ENCODE measurements at regions not wholly inside any gene's neighbourhood (a gene's known extent, or its start where the extent isn't known, plus 50 kb on each side); places are given as distances from the start of the nearest gene placed in this dataset.
"Not testable (repeated sequence)": the region's sequence is repeated elsewhere in the genome, so short reads cannot be mapped to it uniquely, and the experiment has no call there.

DNA sequence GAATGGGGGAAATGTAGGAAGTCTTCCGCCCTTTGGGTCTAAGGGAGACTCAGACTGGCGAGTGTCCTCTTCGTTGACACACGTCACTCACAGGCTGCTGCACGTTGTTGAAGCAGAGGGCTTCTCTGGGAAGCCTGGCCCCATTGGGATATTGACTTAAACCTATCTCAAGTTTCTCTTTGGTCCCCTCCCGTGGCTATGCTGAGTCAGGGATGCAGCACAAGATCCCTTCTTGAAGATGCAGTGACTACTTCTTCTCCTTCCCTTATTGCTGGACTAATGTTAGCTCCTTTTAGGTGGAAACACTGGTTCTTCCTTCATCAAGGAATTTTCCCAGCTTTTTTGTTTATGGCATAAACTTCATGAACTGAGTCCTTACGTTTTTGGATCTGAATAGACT lies 89.8 kb upstream of the CCDC71L start:
- no peak for DNase-seq

DNA sequence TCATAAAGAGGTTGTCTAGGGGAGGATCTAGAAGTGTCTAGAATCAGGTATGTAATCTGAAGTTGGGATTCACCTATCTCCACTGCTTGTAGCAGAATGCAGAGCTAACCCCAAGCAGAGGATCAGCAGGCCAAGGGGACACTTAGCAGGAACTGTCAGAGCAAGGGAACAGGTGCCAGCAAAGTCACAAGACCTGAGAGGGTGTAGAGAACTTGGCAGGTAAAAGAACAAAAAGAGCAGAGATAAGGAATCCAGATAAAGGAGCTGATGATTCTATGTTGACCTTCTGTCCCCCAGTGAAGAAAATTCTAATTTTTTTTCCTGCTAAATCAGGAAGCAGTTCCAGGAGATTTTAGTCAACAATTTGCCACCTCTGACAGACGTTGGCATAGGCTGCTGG lies 91.4 kb upstream of the CCDC71L start:
- DNase-seq = no peak

DNA sequence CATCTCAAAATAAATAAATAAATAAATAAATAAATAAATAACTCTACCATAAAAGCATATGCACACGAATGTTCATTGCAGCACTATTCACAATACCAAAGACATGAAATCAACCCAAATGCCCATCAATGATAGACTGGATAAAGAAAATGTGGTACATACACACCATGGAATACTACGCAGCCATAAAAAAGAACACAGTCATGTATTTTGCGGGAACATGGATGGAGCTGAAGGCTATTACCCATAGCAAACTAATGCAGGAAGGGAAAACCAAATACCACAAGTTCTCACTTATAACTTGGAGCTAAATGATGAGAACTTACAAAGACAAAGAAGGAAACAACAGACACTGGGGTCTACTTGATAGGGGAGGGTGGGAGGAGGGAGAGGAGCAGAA lies 94.1 kb upstream of the CCDC71L start:
- not testable (repeated sequence) for DNase-seq

DNA sequence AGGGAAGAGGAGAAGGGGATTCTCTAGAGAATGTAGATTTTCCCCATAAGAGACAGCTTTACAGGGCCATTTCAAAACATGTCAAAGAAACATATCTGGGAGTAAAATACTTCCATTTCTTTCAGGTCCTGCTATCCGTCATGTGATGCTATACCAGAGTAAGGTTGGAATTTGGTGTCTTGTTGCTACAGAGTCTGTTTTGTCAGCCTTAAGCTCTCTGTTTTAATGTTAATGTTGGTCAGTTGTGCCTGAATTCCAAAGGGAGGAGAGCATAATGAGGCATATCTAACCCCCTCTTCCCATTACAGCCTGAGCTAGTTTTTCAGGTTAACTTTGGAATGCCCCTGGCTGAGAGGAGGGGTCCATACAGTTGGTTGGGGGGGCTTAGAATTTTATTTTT lies 94.7 kb upstream of the CCDC71L start:
- no peak for DNase-seq

DNA sequence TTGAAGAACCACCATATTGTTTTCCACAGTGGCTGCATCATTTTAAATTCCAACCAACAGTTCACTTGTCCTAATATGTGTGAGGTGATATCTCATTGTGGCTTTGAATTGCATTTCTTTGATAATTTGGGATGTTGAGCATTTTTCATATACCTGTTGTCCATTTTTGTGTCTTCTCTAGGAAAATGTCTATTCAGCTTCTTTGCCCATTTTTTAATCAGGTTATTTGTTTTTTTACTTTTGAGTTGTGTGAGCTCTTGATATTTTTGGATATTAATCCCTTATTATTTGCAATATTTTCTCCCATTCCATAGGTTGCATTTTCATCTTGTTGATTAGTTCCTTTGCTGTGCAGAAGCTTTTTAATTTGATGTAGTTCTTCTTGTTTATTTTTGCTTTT lies 95.1 kb upstream of the CCDC71L start:
- no peak for DNase-seq

DNA sequence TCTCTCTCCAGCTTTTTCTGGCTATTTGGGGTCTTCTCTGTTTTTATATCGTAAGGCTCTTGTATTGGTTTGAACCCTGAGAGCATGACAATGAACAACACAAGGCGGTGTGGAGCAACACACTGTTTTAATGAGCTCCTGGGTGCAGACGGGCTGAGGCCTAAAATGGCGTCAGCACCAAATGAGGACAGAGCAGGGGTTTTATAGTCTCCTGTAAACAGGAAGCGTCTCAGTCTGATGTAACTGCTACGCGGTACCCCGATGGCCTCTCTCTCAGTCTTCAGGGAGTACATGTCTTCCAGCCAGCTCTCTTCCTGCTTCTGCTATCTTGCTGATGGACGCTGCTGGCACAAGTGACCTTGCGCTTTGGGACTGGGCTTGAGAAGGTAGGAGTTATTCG lies 95.9 kb upstream of the CCDC71L start:
- no peak for DNase-seq

DNA sequence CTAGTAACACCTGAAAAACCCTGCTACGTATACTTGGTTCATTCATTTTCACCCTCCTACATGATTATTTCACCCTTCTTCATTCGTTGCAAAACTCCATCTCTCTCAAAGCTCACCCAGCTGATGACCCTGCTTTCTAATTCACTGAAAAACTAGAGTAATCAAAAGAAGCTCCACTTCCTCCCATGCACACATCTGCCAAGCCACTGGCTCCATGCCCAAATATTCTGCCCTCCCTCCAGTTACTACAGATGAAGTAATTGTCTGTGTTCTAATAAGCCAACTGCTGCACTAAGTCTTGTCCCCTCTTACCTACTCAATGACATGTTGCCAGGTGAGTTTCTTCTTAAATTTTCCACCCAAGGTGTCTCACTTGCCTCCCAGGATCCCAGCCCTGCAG lies 96.9 kb upstream of the CCDC71L start:
- no peak for DNase-seq

DNA sequence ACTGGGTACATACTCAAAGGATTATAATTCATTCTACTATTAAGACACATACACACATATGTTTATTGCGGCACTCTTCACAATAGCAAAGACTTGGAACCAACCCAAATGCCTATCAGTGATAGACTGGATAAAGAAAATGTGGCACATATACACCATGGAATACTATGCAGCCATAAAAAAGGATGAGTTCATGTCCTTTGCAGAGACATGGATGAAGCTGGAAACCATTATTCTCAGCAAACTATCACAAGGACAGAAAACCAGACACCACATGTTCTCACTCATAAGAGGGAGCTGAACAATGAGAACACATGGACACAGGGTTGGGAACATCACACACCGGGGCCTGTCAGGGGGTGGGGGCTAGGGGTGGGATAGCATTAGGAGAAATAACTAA lies 101.9 kb upstream of the CCDC71L start:
- not testable (repeated sequence) for DNase-seq

DNA sequence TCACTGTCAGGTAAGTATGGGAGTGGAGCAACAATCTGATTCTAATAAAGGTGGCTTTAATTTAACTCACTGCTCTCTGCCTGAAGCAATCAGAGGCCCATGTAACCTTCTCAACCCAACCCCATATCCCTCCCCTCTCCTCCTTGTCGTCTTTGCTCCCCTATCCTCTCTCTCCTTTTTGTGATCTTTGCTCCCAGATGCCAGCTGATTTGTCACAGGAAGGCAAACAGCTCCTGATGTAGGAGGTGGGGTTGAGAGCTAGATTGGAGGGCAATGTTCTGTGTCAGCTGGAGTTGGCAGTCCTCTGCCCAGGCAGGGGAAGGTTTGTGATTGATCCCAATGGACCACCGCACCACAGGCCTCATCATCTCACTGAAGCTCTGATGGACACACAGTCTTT lies 101.4 kb upstream of the PIK3CG start:
- DNase-seq = no peak

DNA sequence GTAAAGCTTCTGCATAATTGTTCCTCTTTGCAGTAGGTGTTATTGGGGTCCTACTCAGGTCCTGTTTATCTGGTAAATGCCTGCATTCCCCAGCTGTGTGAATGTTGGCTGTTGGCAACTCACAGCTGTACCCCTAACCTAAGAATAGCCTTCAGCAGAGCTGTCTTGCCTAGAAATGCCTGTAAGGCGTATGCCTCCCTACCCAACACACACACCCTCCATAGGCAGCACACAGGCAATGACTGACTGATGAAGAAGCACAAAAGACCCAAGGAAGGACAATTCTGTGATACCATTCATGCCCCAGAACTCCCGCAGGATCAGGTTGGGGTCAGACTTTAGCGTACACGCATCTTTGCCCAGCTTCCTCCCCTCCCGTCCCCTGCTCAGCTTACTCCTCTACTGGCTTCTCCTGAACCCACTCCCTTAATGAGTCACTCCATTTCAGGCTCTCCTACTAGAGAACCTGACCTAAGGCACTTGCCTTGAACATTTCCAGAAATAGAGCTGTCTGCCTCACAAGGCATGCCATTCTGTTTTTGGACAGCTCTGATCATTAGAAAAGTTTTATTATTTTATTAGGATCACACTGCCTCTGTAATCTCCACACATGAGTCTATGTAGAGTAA lies 99.2 kb upstream of the PIK3CG start:
- DNase-seq = no peak

DNA sequence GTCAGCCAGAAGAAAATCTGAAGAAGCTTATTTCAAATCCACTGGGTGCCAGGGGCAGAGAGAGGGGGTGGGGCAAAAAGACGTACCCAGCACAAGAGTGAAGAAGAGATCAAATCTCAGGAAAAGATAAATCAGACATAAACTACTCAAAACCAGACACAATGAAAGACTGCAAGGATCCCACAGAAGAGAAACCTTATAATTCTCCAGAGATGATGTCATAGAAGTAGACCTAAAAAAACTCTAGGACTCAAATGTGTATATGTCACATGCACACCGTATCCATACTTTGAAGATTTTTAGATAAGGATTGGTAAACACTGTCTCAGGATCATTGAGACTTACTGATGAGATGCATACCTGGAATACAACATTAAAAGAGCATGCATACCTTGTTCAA lies 98.5 kb upstream of the PIK3CG start:
- DNase-seq = no peak

DNA sequence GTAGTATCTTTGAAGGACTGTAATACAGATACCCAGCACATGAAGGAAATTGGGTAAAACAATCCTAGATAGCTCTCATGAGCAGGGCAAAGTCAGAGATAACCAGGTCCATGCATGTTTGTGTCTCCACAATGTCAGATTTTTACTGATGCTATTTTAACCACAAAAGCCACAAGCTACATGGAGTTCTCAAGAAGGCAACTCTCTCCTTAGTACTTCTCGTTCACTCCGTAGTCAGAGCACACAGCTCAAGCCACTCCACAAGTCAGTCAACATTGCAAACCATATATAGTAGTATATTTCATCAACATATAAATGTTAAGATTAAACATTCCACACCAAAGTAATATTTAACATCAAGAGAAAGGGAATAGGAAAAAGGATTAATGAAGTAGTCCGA lies 98.0 kb upstream of the PIK3CG start:
- DNase-seq = peak; percentile 37

DNA sequence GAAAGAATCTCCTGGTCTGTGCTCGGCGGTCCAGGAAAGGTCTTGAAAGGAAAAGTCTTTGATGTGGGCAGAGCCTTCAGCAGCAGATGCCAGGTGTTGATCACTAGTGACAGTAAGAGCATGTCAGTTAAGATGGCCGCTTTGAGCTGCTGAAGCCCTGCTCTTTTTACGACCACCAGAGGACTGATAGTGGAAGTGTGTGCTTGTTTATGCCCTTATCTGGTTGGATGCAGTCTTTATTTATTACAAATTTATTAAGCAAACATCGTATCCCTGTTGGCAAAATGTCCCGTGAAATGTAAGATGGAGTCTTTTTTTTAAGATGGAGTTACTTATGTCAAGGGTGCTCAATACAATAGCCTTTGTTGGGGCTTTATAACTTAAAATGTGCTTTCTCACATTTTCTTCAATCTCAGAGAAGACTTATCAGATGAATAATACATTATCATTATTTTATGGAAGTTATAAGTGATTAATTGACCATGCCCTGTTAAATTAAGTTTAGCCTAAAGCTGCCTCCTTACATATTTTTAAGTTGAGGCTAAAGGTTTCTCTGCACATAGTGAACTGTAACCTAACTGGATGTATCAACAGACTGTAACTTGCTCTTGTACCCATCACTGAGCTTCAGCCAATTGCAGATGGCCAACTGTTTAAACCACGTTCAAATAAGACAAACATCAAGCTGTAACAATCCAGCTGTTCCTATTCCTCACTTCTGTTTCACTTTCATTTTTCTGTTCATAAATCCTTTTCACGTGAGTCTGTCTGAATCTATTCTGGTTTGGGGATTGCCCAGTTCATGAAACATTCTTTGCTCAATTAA lies 97.4 kb upstream of the PIK3CG start:
- DNase-seq = no peak

DNA sequence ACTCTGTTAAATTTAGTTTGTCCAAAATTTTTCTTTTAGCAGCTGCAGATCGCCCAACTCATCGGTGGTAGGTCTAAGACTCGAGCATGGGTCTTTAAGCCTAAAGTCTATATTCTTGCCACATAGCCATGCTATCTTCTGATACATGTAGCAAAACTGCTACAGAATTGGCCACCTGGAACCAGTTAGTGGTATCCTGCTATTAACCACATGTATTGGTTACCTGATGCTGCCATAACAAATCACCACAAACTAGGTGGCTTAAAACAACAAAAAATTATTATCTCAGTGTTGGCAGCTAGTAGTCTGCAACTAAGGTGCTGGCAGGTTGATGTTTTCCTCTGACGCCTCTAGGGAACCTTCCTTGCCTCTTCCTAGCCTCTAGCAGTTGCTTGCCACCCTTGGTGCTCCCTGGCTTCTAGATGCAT lies 96.7 kb upstream of the PIK3CG start:
- no peak for DNase-seq

DNA sequence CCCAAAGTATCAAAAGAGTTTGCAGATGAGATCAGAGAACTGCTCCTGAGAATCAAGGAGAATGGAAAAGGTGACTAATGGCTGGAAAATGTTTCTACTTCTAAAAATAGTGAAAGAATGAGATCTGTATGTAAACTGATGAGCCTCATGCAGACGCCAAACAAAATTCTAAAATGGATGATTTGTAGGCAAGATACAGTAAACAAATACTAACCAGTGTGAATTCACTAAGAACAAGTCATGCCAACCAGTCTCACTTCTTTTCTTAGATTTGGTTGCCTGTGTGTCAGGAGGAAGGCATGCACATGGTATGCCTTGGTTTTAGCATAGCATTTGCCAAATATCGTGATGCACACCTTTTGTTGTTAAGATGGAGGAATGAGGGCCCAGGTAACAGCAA lies 94.9 kb upstream of the PIK3CG start:
- DNase-seq = peak; percentile 89

DNA sequence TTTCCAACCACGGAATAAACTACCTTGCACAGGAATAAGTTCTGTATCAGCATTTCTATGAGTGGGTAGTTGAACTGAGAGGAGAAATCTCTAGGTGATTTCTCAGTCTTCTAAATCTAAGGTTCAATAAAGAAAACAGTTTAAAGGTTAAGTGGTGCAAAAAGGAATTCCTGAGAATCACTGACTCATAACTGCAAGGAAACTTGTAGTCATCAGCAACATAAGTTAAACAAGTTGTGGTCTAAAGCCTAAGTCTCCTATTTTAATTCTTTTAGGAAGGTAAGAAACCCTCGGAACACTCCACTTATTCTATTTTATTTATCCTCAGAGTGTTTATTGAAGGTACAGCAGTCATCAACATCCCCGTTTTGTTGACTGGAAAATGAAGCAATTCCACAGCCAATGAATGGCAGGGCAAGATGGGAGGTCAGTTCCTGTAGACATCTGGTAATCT lies 92.4 kb upstream of the PIK3CG start:
- peak; percentile 53 for DNase-seq

DNA sequence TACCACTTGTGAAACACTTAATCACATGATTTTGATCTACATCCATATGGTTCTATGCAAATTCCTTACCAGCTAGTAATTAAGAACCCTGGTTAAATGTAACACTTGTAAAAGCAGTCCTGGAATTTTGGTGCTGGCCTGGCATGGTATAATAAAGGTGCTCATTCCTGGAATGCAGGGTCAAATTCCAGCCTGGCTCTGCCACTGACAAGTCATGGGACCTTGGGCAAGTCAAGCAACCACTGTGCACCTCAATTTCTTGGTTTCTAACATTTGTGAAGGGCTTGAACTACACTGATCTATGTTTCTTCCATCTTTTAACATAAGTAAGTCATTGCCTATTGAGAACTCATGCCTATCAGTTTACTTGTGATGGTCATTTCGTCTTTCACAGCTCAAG lies 91.9 kb upstream of the PIK3CG start:
- no peak for DNase-seq

DNA sequence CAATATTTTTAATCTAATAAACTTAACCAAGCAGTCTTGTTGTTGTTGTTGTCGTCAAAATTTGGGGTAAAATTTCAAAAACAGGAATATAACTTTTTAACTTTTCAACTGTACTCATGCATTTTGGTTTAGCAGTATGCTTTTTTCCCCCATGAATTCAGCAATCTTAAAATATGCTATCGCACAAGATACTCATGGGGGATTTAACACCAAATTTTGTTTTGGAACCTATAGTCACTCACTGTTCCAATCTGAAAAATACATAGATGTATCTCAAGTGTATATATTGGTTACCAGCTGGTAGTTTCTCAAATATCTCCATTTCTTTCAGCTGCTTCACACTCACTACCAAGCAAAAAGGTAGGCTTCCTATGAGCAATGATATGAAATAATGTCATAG lies 91.4 kb upstream of the PIK3CG start:
- DNase-seq = no peak

DNA sequence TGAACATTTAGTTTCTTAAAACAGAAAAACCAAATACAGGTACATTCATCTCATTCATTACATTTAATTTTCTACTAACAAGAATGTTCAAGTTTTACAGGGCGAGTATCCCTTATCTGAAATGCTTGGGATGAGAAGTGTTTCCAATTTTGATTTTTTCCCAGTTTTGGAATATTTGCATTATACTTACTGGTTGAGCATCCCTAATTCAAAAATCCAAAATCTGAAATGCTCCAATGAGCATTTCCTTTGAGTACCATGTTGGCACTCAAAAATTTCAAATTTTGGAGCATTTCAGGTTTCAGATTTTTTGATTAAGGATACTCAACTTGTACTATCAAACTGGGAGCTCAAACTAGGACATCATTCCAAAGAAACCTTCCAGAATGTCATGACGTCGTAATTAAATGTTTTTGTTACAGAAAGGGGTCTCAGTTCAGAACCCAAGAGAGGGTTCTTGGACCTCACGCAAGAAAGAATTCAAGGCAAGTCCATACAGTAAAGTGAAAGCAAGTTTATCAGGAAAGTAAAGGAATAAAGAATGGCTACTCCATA lies 90.8 kb upstream of the PIK3CG start:
- no peak for DNase-seq

DNA sequence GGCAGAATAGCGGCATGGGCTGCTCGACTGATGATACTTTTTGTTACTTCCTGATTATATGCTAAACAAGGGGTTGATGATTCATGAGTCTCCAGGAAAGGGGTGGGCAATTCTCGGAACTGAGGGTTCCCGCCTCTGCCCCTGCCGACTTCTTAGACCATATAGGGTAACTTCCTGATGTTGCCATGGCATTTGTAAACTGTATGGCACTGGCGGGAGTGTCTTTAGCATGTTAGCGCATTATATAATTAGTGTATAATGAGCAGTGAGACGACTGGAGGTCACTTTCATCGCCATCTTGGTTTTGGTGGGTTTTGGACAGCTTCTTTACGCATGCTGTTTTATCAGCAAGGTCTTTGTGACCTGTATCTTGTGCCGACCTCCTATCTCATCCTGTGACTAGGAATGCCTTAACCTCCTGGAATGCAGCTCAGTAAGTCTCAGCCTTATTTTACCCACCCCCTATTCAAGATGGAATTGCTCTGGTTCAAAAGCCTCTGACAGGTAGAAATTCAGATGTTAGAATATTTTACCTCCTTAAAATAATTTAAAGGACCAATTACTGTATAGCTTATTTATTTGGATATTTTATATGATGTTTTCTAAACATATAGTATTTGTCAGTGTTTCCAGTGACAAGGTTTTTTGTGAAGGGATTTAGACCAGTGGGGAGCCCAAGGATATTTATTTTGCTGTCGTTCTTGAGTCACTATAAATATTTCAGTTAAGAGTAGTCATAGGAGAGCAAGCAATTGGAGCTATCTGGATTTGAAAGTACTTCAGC lies 90.1 kb upstream of the PIK3CG start:
- DNase-seq = no peak

DNA sequence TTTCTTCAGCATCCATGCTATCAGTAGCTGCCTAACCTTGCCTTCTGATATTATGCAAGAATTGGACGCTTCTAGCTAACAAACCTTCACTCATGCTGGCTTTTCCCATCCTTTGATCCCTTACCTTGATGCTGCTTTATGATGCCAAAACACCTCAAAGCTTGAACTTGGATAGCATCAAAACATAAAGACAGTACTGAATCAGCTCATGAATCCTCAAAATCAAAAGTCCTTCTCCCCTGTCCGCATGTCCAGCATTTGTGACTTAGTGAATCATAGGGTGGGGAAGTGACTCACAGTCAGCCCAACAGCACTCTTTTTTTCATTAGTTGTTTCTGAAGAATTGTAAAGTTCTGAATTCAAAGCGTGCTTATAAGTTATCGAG lies 89.5 kb upstream of the PIK3CG start:
- peak; percentile 67 for DNase-seq

DNA sequence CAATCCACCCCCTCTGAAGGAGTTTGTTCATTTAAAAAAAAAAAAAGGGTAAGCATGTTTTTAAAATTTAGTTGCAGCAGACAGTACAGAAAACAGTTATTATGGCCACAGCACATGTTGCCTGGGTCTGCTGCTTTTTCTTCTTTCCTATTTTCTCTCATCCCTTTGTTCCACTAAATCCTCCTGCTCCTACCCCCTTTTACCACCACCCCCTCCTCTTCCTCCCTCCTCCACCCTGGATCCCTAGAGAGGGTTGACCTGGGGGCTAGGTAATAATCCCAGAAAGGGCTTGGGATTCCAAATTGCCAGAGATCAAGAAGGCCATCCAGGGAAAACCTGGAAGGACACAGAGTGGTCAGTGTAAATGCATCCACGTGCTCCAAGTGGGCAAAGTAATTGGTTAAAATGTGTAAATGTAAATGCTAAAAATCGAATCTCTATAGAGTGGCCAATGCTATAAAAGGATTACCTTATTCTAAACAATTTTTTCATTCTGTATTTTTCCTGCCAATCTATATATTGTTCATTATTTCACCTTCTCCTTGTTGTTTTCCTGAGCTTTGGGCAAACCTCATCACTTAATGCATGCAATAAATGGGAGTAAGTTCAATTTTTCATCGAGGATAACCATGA lies 89.0 kb upstream of the PIK3CG start:
- DNase-seq = no peak
